IMR-90 (cell line): ENCODE measurements at regions not wholly inside any gene's neighbourhood (a gene's known extent, or its start where the extent isn't known, plus 50 kb on each side); places are given as distances from the start of the nearest gene placed in this dataset.

Experiments
- ATAC-seq: fragments of 200-7000 bp; cut with Tn5 transposase; 2 replicates; pipeline ENCODE4 v1.9.1; 2020; ENCODE audit warnings: low read depth, mild to moderate bottlenecking, moderate library complexity
- BruUV-seq: library from RNA; stranded (reverse); fragments of 400-500 nt; replicated peaks from 2 replicates; lab custom pipeline; 2021; lab: Mats Ljungman, UMichigan
- CTCF ChIA-PET: fragments of 300-600 bp; formaldehyde crosslinking; extraction: SDS; loops from one replicate; lab custom pipeline; 2021; ENCODE audit warnings: antibody characterized with exemption; lab: Yijun Ruan, JAX
- POLR2A ChIA-PET: fragments of 300-600 bp; sonication (Branson Sonifier 250); formaldehyde crosslinking; loops from one replicate; lab custom pipeline; 2022; ENCODE audit warnings: antibody characterized with exemption; ENCODE audit not compliant: unreplicated experiment; lab: Charles Lee
- DNase-seq: peaks from one replicate; pipeline ENCODE4 v3.0.0; 2013
- H2AFZ ChIP-seq: replicated peaks from 2 replicates; pipeline ENCODE3; 2013; ENCODE audit warnings: low read length, mild to moderate bottlenecking; ENCODE audit not compliant: poor library complexity
- H2AK5ac ChIP-seq: 2 replicates; pipeline ENCODE4 v1.6.1; 2013; ENCODE audit warnings: low read depth, low read length, inconsistent platforms
- H2AK9ac ChIP-seq: replicated peaks from 2 replicates; pipeline ENCODE3; 2013; ENCODE audit warnings: mild to moderate bottlenecking, low read depth, low read length, moderate library complexity; ENCODE audit not compliant: poor library complexity
- H2BK120ac ChIP-seq: 2 replicates; pipeline ENCODE4 v1.6.1; 2013; ENCODE audit warnings: low read depth, low read length, inconsistent platforms
- H2BK15ac ChIP-seq: 3 replicates; pipeline ENCODE4 v1.6.1; 2013; ENCODE audit warnings: low read depth, low read length, inconsistent platforms
- H2BK20ac ChIP-seq: 2 replicates; pipeline ENCODE4 v1.6.1; 2013; ENCODE audit warnings: low read depth, mild to moderate bottlenecking, inconsistent platforms, low read length, moderate library complexity
- H2BK5ac ChIP-seq: 2 replicates; pipeline ENCODE4 v1.6.1; 2013; ENCODE audit warnings: mild to moderate bottlenecking, low read depth, low read length, inconsistent platforms; ENCODE audit not compliant: poor library complexity, severe bottlenecking
- H3K14ac ChIP-seq: replicated peaks from 2 replicates; pipeline ENCODE4 v1.6.1; 2013; ENCODE audit warnings: low read depth, low read length, inconsistent platforms
- H3K18ac ChIP-seq: 2 replicates; pipeline ENCODE4 v1.6.1; 2013; ENCODE audit warnings: low read depth, low read length, control low read depth
- H3K23ac ChIP-seq: 2 replicates; pipeline ENCODE4 v1.6.1; 2013; ENCODE audit warnings: low read depth, low read length, inconsistent platforms
- H3K27ac ChIP-seq: 2 replicates; pipeline ENCODE4 v1.5.1; 2013; ENCODE audit warnings: mild to moderate bottlenecking, control low read depth, low read length; ENCODE audit not compliant: insufficient read depth
- H3K27me3 ChIP-seq: 2 replicates; pipeline ENCODE4 v1.6.1; 2013; ENCODE audit warnings: low read length; ENCODE audit not compliant: control insufficient read depth, insufficient read depth
- H3K36me3 ChIP-seq: 2 replicates; pipeline ENCODE4 v1.6.1; 2013; ENCODE audit warnings: low read length, mixed read lengths; ENCODE audit not compliant: control insufficient read depth, insufficient read depth
- H3K4ac ChIP-seq: 2 replicates; pipeline ENCODE4 v1.6.1; 2013; ENCODE audit warnings: low read depth, low read length, inconsistent platforms
- H3K4me1 ChIP-seq: 2 replicates; pipeline ENCODE4 v1.6.1; 2013; ENCODE audit warnings: low read length, mixed read lengths; ENCODE audit not compliant: control insufficient read depth, insufficient read depth
- H3K4me2 ChIP-seq: 2 replicates; pipeline ENCODE4 v1.6.1; 2013; ENCODE audit warnings: low read depth, mild to moderate bottlenecking, control low read depth, low read length, moderate library complexity
- H3K4me3 ChIP-seq: 2 replicates; pipeline ENCODE4 v1.5.1; 2013; ENCODE audit warnings: low read depth, mild to moderate bottlenecking, control low read depth, low read length, moderate library complexity; ENCODE audit not compliant: insufficient read depth
- H3K56ac ChIP-seq: 2 replicates; pipeline ENCODE4 v1.6.1; 2013; ENCODE audit warnings: low read length, inconsistent platforms; ENCODE audit not compliant: insufficient read depth; ENCODE audit errors: extremely low read depth
- H3K79me1 ChIP-seq, 2 experiments: 2 replicates each; pipeline ENCODE4 v1.6.1; 2013; ENCODE audit warnings: low read length in 2 of 2, inconsistent platforms in 1 of 2, low read depth in 1 of 2
- H3K9ac ChIP-seq: 2 replicates; pipeline ENCODE4 v1.6.1; 2013; ENCODE audit warnings: low read depth, low read length, control low read depth
- H3K9me1 ChIP-seq: 2 replicates; pipeline ENCODE4 v1.6.1; 2013; ENCODE audit warnings: low read length, inconsistent platforms; ENCODE audit not compliant: insufficient read depth
- H3K9me3 ChIP-seq: 2 replicates; pipeline ENCODE4 v1.6.1; 2013; ENCODE audit warnings: low read length; ENCODE audit not compliant: control insufficient read depth, insufficient read depth
- H4K20me1 ChIP-seq: 2 replicates; pipeline ENCODE4 v1.6.1; 2013; ENCODE audit warnings: low read length, inconsistent platforms; ENCODE audit not compliant: insufficient read depth
- H4K5ac ChIP-seq: 2 replicates; pipeline ENCODE4 v1.6.1; 2013; ENCODE audit warnings: mild to moderate bottlenecking, low read depth, low read length, control low read depth
- H4K8ac ChIP-seq, 2 experiments: 2 replicates each; pipeline ENCODE4 v1.6.1; 2013; ENCODE audit warnings: low read depth in 2 of 2, low read length in 2 of 2, control low read depth in 1 of 2, inconsistent platforms in 1 of 2
- H4K91ac ChIP-seq: 2 replicates; pipeline ENCODE4 v1.6.1; 2013; ENCODE audit warnings: low read depth, low read length, inconsistent platforms; ENCODE audit not compliant: insufficient read depth
- CHD1 ChIP-seq: IDR thresholded peaks from 2 replicates; pipeline ENCODE4 v1.6.1; 2012; ENCODE audit warnings: low read depth, low read length, improper control_type of control experiment
- MAFK ChIP-seq: IDR thresholded peaks from 2 replicates; pipeline ENCODE4 v1.6.1; 2012; ENCODE audit warnings: low read depth, low read length, improper control_type of control experiment
- RFX5 ChIP-seq: IDR thresholded peaks from 2 replicates; pipeline ENCODE4 v1.8.0; 2012; ENCODE audit warnings: low read depth, mild to moderate bottlenecking, low read length, moderate library complexity
- WGBS, 2 experiments: methylation state at CpG; one replicate each; pipeline versions ENCODE4 v1.1.5 to v1.1.7; 2013; ENCODE audit warnings: missing lambda C conversion rate in 2 of 2; ENCODE audit not compliant: insufficient read length in 1 of 2; ENCODE audit errors: extremely low coverage in 2 of 2; 5-methylcytosine and 5-hydroxymethylcytosine counted together
- dilution Hi-C: fragments of 300-500 bp; cut with HindIII; formaldehyde crosslinking; loops from one replicate; pipeline ENCODE4 v1.14.3; 2018; ENCODE audit warnings: low sequenced_read_pairs; ENCODE audit not compliant: unreplicated experiment
- in situ Hi-C: fragments of 300-500 bp; cut with MboI; formaldehyde crosslinking; loops from 3 replicates; pipeline ENCODE4 v1.14.3; 2019; ENCODE audit warnings: low sequenced_read_pairs, inconsistent platforms, mixed read lengths
- intact Hi-C: fragments of 100-400 bp; cut with micrococcal nuclease; formaldehyde crosslinking; loops from 2 replicates; pipeline ENCODE4 v1.10.0; 2022
- TF ChIP-seq, protein P1 (sequence below): conservative IDR thresholded peaks from 2 replicates; pipeline ENCODE4 v1.5.1; 2012; ENCODE audit warnings: mild to moderate bottlenecking, low read depth, low read length, improper control_type of control experiment

DNA sequence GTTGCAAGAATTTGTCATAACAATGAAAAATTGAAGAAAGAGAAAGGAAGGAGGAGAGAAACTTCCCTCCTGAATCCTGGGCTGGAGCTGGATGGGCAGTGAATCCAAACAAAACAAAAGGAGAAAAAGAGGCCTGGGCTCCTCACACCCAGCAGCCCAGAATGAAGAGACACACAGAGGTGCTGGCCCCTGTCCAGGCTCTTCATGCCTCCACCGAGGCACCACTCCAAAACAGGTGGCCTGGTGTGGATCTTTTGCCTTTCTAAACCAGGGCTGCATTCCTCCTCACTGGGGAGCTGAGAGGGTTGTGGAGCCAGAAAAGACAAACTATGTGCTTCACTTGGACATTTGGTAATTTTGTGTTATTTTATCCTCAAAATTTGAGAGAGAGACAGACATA, 76.0 kb downstream of the FAM124B start:
- H4K91ac ChIP-seq, result no peak overlapping the region
- BruUV-seq, result no TSS peak
- dilution Hi-C loops, result no loop called here
- no peak overlapping the region for H2AK9ac ChIP-seq
- no peak overlapping the region for H2BK5ac ChIP-seq
- no peak overlapping the region for H3K56ac ChIP-seq
- H2AFZ ChIP-seq, result no peak overlapping the region
- WGBS, 2 experiments, result no CpG with 5 or more reads among the region's 1 CpG
- no peak overlapping the region for H3K23ac ChIP-seq
- no peak overlapping the region for H2BK15ac ChIP-seq
- no peak overlapping the region for H2BK20ac ChIP-seq
- H2BK120ac ChIP-seq, result no peak overlapping the region
- no peak overlapping the region for H3K4ac ChIP-seq
- ChIA-PET POLR2A (no interaction called here), CTCF (interaction anchor here (0.6 kb wide), 1 partner anchor 325 kb away, joined by 3 read pairs; no protein-coding TSS in a partner anchor)
- intact Hi-C loops, result no loop called here
- no peak overlapping the region for H3K4me2 ChIP-seq
- peaks cover 23% of the 10 kb centered on the region for H3K27me3 ChIP-seq
- no peak overlapping the region for H3K4me3 ChIP-seq
- no peak overlapping the region for H2AK5ac ChIP-seq
- DNase-seq (no peak), ATAC-seq (no peak)
- H3K27ac ChIP-seq, result no peak overlapping the region
- H3K4me1 ChIP-seq, result no peaks in the 10 kb centered on the region
- H3K36me3 ChIP-seq, result no peaks in the 10 kb centered on the region
- no peak overlapping the region for H3K9ac ChIP-seq
- no peaks in the 10 kb centered on the region for H3K9me3 ChIP-seq
- no peak overlapping the region for H3K18ac ChIP-seq
- TF ChIP-seq CHD1 (no peak), RFX5 (no peak), MAFK (no peak)
- TF ChIP-seq, protein P1, sequence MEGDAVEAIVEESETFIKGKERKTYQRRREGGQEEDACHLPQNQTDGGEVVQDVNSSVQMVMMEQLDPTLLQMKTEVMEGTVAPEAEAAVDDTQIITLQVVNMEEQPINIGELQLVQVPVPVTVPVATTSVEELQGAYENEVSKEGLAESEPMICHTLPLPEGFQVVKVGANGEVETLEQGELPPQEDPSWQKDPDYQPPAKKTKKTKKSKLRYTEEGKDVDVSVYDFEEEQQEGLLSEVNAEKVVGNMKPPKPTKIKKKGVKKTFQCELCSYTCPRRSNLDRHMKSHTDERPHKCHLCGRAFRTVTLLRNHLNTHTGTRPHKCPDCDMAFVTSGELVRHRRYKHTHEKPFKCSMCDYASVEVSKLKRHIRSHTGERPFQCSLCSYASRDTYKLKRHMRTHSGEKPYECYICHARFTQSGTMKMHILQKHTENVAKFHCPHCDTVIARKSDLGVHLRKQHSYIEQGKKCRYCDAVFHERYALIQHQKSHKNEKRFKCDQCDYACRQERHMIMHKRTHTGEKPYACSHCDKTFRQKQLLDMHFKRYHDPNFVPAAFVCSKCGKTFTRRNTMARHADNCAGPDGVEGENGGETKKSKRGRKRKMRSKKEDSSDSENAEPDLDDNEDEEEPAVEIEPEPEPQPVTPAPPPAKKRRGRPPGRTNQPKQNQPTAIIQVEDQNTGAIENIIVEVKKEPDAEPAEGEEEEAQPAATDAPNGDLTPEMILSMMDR, result no peak
- H4K8ac ChIP-seq, result no peak overlapping the region
- H3K14ac ChIP-seq, result no peak overlapping the region
- H4K5ac ChIP-seq, result no peak overlapping the region
- no peaks in the 10 kb centered on the region for H4K20me1 ChIP-seq
- H3K79me1 ChIP-seq, result no peaks in the 10 kb centered on the region
- in situ Hi-C loops, result no loop called here
- H3K9me1 ChIP-seq, result no peaks in the 10 kb centered on the region
